ENCODE measurements at regions not wholly inside any gene's neighbourhood (a gene's known extent, or its start where the extent isn't known, plus 50 kb on each side); places are given as distances from the start of the nearest gene placed in this dataset.

DNA sequence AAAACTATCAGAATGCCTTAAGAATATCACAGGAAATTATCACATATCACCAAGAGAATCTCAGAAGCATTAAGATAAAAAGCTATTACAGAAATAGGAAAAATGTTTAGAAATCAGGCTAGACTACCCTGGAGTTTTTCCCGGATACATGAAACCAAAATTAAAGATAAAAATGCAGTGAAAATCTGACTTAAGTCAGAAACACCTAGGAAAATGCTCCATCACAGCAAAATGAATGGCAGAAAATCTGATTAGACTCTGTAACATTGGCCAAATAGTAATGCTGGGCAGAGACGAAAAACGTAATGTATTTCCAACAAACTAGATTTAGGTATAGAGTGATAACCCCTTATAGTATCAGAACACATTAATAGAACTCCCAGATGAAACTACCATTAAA is 1626.7 kb upstream of the C9orf72 start:
- no TSS peak for BruUV-seq (replicated peaks)
- no peaks in the 10 kb centered on the region for H3K9me3 ChIP-seq (replicated peaks; ENCODE audit: control insufficient read depth, insufficient read depth, low read length)
- WGBS (ENCODE audit: insufficient coverage, insufficient replicate concordance, low lambda C conversion rate, missing lambda C conversion rate): 0% methylated on average over 3 of the region's 3 CpGs
- intact Hi-C loops (cut with micrococcal nuclease; ENCODE audit: unreplicated experiment) (loop anchor here (10.0 kb wide), 1 partner anchor 415 kb away; no protein-coding TSS in a partner anchor), in situ Hi-C loops (cut with MboI) (no loop called here)
- FAIRE-seq (no peak), DNase-seq (ENCODE audit: low read depth, low spot score) (no peak), ATAC-seq (no peak)
- no peak overlapping the region for H3K4me2 ChIP-seq (ENCODE audit: control insufficient read depth, insufficient read depth)
- ChIA-PET SMC1A (ENCODE audit: uncharacterized antibody, unreplicated experiment) (no interaction called here), CTCF (no interaction called here), RAD21 (ENCODE audit: unreplicated experiment) (no interaction called here), POLR2A (no interaction called here)
- no peak overlapping the region for H3K9ac ChIP-seq (ENCODE audit: control insufficient read depth, insufficient read depth, low read length)
- H3K36me3 ChIP-seq (ENCODE audit: control insufficient read depth in 2 of 2, insufficient read depth in 2 of 2, low read length in 1 of 2): no peaks in the 10 kb centered on the region
- no peak overlapping the region for H3K27ac ChIP-seq (ENCODE audit: control insufficient read depth, insufficient read depth)
- H4K20me1 ChIP-seq (ENCODE audit: control insufficient read depth, insufficient read depth): no peaks in the 10 kb centered on the region
- H3K4me1 ChIP-seq (ENCODE audit: control insufficient read depth, insufficient read depth, low read length): no peaks in the 10 kb centered on the region
- no peak for TF ChIP-seq FOXM1 (IDR thresholded peaks at IDR 0.05; ENCODE audit: low read depth, low read length)
- no peak for TF ChIP-seq GATAD2B (conservative IDR thresholded peaks at IDR 0.05; ENCODE audit: low read depth)
- TF ChIP-seq RELB (IDR thresholded peaks at IDR 0.05; ENCODE audit: low read depth): no peak
- TF ChIP-seq CHD4 (IDR thresholded peaks at IDR 0.05): no peak
- no peak for TF ChIP-seq SREBF1 (IDR thresholded peaks at IDR 0.05; ENCODE audit: low read length)
- no peak for TF ChIP-seq NFYA (IDR thresholded peaks at IDR 0.05; ENCODE audit: borderline replicate concordance, low read depth, low read length)
- no peak for TF ChIP-seq HDGF (IDR thresholded peaks at IDR 0.05)
- no peak for TF ChIP-seq WRNIP1 (IDR thresholded peaks at IDR 0.05; ENCODE audit: borderline replicate concordance, low read depth, low read length)
- TF ChIP-seq NFYB (IDR thresholded peaks at IDR 0.05; ENCODE audit: insufficient read depth, low read depth, low read length): no peak
- no peak for TF ChIP-seq POLR2A (IDR thresholded peaks at IDR 0.05; ENCODE audit: low read depth, low read length)
- TF ChIP-seq, protein P1, sequence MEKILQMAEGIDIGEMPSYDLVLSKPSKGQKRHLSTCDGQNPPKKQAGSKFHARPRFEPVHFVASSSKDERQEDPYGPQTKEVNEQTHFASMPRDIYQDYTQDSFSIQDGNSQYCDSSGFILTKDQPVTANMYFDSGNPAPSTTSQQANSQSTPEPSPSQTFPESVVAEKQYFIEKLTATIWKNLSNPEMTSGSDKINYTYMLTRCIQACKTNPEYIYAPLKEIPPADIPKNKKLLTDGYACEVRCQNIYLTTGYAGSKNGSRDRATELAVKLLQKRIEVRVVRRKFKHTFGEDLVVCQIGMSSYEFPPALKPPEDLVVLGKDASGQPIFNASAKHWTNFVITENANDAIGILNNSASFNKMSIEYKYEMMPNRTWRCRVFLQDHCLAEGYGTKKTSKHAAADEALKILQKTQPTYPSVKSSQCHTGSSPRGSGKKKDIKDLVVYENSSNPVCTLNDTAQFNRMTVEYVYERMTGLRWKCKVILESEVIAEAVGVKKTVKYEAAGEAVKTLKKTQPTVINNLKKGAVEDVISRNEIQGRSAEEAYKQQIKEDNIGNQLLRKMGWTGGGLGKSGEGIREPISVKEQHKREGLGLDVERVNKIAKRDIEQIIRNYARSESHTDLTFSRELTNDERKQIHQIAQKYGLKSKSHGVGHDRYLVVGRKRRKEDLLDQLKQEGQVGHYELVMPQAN (conservative IDR thresholded peaks at IDR 0.05): no peak
- TF ChIP-seq SMAD1 (IDR thresholded peaks at IDR 0.05; ENCODE audit: low read depth, partially characterized antibody): no peak
- no peak overlapping the region for H2AFZ ChIP-seq (ENCODE audit: control insufficient read depth, low read depth, low read length)
- no peaks in the 10 kb centered on the region for H3K27me3 ChIP-seq (replicated peaks in 1 of 2; ENCODE audit: control insufficient read depth in 2 of 2, insufficient read depth in 2 of 2, low read length in 1 of 2)
- no peaks in the 10 kb centered on the region for H3K79me2 ChIP-seq (ENCODE audit: control insufficient read depth, insufficient read depth, low read length)
- no peak overlapping the region for H3K4me3 ChIP-seq
